ENCODE measurements at regions not wholly inside any gene's neighbourhood (a gene's known extent, or its start where the extent isn't known, plus 50 kb on each side); places are given as distances from the start of the nearest gene placed in this dataset.

DNA sequence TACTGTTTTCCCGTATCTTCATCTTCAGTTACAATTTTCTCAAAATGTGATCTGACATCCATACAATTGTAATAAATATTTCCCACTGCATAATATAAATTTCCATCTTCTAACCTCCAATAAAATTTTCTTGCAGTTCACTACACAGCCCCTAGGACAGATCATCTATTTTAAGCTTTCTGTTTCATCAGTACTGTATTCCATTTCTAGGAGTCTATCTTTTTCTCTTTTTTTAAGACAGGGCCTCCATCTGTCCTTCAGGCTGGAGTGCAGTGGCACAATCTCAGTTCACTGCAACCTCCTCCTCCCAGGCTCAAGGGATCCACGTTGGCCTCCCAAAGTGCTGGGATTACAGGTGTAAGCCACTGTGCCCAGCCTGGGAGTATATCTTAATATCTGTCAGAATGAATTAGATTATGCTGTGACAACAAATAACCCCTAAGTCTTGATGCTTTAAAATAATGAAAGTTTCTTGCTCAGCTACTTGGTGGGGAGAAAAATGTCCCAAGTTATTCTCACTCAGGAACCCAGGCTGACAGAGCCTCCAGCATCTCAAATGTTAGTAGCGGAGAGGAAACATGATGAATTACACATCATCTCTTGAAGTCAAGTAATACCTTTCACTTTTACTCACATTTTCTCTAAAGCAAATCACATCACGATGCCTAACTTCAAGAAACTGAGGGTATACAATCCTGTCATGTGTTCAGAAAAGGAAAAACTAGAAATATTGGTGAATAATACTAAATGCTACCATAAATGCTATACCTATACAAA lies 92.2 kb downstream of the BUD13 start (continued):
- TF ChIP-seq, protein P1, sequence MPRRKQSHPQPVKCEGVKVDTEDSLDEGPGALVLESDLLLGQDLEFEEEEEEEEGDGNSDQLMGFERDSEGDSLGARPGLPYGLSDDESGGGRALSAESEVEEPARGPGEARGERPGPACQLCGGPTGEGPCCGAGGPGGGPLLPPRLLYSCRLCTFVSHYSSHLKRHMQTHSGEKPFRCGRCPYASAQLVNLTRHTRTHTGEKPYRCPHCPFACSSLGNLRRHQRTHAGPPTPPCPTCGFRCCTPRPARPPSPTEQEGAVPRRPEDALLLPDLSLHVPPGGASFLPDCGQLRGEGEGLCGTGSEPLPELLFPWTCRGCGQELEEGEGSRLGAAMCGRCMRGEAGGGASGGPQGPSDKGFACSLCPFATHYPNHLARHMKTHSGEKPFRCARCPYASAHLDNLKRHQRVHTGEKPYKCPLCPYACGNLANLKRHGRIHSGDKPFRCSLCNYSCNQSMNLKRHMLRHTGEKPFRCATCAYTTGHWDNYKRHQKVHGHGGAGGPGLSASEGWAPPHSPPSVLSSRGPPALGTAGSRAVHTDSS (CRISPR knock-in tag; conservative IDR thresholded peaks at IDR 0.05) = no peak
- no peak for TF ChIP-seq ZNF598 (CRISPR knock-in tag; IDR thresholded peaks at IDR 0.05; ENCODE audit: borderline replicate concordance)
- TF ChIP-seq, protein P2, sequence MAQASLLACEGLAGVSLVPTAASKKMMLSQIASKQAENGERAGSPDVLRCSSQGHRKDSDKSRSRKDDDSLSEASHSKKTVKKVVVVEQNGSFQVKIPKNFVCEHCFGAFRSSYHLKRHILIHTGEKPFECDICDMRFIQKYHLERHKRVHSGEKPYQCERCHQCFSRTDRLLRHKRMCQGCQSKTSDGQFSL (CRISPR knock-in tag; IDR thresholded peaks at IDR 0.05) = no peak
- TF ChIP-seq, protein P3, sequence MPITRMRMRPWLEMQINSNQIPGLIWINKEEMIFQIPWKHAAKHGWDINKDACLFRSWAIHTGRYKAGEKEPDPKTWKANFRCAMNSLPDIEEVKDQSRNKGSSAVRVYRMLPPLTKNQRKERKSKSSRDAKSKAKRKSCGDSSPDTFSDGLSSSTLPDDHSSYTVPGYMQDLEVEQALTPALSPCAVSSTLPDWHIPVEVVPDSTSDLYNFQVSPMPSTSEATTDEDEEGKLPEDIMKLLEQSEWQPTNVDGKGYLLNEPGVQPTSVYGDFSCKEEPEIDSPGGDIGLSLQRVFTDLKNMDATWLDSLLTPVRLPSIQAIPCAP (CRISPR knock-in tag; IDR thresholded peaks at IDR 0.05; ENCODE audit: low read depth) = no peak
- TF ChIP-seq ZNF30 (CRISPR knock-in tag; IDR thresholded peaks at IDR 0.05) = no peak
- TF ChIP-seq, protein P4, sequence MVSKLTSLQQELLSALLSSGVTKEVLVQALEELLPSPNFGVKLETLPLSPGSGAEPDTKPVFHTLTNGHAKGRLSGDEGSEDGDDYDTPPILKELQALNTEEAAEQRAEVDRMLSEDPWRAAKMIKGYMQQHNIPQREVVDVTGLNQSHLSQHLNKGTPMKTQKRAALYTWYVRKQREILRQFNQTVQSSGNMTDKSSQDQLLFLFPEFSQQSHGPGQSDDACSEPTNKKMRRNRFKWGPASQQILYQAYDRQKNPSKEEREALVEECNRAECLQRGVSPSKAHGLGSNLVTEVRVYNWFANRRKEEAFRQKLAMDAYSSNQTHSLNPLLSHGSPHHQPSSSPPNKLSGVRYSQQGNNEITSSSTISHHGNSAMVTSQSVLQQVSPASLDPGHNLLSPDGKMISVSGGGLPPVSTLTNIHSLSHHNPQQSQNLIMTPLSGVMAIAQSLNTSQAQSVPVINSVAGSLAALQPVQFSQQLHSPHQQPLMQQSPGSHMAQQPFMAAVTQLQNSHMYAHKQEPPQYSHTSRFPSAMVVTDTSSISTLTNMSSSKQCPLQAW (CRISPR knock-in tag; IDR thresholded peaks at IDR 0.05) = no peak
- TF ChIP-seq KMT2B (CRISPR knock-in tag; IDR thresholded peaks at IDR 0.05) = no peak
- TF ChIP-seq NAIF1 (CRISPR knock-in tag; IDR thresholded peaks at IDR 0.05; ENCODE audit: borderline replicate concordance) = no peak
- TF ChIP-seq, protein P5, sequence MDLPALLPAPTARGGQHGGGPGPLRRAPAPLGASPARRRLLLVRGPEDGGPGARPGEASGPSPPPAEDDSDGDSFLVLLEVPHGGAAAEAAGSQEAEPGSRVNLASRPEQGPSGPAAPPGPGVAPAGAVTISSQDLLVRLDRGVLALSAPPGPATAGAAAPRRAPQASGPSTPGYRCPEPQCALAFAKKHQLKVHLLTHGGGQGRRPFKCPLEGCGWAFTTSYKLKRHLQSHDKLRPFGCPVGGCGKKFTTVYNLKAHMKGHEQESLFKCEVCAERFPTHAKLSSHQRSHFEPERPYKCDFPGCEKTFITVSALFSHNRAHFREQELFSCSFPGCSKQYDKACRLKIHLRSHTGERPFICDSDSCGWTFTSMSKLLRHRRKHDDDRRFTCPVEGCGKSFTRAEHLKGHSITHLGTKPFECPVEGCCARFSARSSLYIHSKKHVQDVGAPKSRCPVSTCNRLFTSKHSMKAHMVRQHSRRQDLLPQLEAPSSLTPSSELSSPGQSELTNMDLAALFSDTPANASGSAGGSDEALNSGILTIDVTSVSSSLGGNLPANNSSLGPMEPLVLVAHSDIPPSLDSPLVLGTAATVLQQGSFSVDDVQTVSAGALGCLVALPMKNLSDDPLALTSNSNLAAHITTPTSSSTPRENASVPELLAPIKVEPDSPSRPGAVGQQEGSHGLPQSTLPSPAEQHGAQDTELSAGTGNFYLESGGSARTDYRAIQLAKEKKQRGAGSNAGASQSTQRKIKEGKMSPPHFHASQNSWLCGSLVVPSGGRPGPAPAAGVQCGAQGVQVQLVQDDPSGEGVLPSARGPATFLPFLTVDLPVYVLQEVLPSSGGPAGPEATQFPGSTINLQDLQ (CRISPR knock-in tag; IDR thresholded peaks at IDR 0.05) = no peak
- no peak for TF ChIP-seq ZNF331 (CRISPR knock-in tag; IDR thresholded peaks at IDR 0.05)

All from HepG2 (cell line).